Suprapubic skin (tissue), 4 donors: ENCODE measurements at regions not wholly inside any gene's neighbourhood (a gene's known extent, or its start where the extent isn't known, plus 50 kb on each side); places are given as distances from the start of the nearest gene placed in this dataset.
"Not testable (repeated sequence)": the region's sequence is repeated elsewhere in the genome, so short reads cannot be mapped to it uniquely, and the experiment has no call there.

Experiments used
- DNase-seq, 2 donors: peaks; one replicate each; pipeline ENCODE4 v3.0.0-alpha.2; 2019; ENCODE audit warnings: low spot score in 2 of 2
- H3K27ac ChIP-seq: fragments of 200-600 bp; sonication (generic); one replicate; pipeline ENCODE4 v1.5.1; 2019
- H3K27me3 ChIP-seq: fragments of 200-600 bp; sonication (generic); one replicate; pipeline ENCODE4 v1.5.1; 2019
- H3K36me3 ChIP-seq: fragments of 200-600 bp; sonication (generic); one replicate; pipeline ENCODE4 v1.5.1; 2019
- H3K4me1 ChIP-seq: fragments of 200-600 bp; sonication (generic); one replicate; pipeline ENCODE4 v1.5.1; 2019
- H3K4me3 ChIP-seq: fragments of 200-600 bp; sonication (generic); one replicate; pipeline ENCODE4 v1.5.1; 2019; ENCODE audit warnings: mild to moderate bottlenecking
- H3K9me3 ChIP-seq: fragments of 200-600 bp; sonication (generic); one replicate; pipeline ENCODE4 v1.5.1; 2019
- CTCF ChIP-seq, 2 donors: fragments of 200-600 bp in 1 of 2; fragments of 450-650 bp in 1 of 2; sonication (generic) in 1 of 2; IDR thresholded peaks; one replicate each; pipeline ENCODE4 v1.5.1; 2016 to 2019; ENCODE audit warnings: antibody characterized with exemption in 2 of 2, mild to moderate bottlenecking in 1 of 2, moderate library complexity in 1 of 2
- EP300 ChIP-seq: sonication (generic); formaldehyde crosslinking; IDR thresholded peaks from one replicate; pipeline ENCODE4 v1.6.1; 2017; ENCODE audit warnings: antibody characterized with exemption
- POLR2A ChIP-seq, 2 donors: fragments of 450-650 bp; IDR thresholded peaks; one replicate each; pipeline ENCODE4 v1.6.1; 2017; ENCODE audit warnings: antibody characterized with exemption in 2 of 2, mild to moderate bottlenecking in 2 of 2, moderate library complexity in 2 of 2
- POLR2AphosphoS5 ChIP-seq, 3 donors: sonication (generic); formaldehyde crosslinking; IDR thresholded peaks; one replicate each; pipeline ENCODE4 v1.6.1; 2017; ENCODE audit warnings: antibody characterized with exemption in 3 of 3
- WGBS: methylation state at CpG from one replicate; pipeline ENCODE4 v1.1.5; 2018; 5-methylcytosine and 5-hydroxymethylcytosine counted together

GRCh38 chr19:14265290-14266036, 59.5 kb upstream of the ADGRL1 start:
- no peaks in the 10 kb centered on the region for H3K36me3 ChIP-seq
- no peak overlapping the region for H3K27ac ChIP-seq
- H3K27me3 ChIP-seq: peaks cover 22% of the 10 kb centered on the region
- no peak overlapping the region for H3K4me3 ChIP-seq
- H3K4me1 ChIP-seq: peaks cover 5% of the 10 kb centered on the region
- WGBS: 7% methylated on average over 24 of the region's 37 CpGs
- TF ChIP-seq POLR2AphosphoS5 (IDR thresholded peaks at IDR 0.05): no peak
- no peak for TF ChIP-seq EP300
- no peak for TF ChIP-seq POLR2A (IDR thresholded peaks at IDR 0.05)
- no peak for TF ChIP-seq CTCF (IDR thresholded peaks at IDR 0.05)
- no peak for DNase-seq
- no peaks in the 10 kb centered on the region for H3K9me3 ChIP-seq

DNA sequence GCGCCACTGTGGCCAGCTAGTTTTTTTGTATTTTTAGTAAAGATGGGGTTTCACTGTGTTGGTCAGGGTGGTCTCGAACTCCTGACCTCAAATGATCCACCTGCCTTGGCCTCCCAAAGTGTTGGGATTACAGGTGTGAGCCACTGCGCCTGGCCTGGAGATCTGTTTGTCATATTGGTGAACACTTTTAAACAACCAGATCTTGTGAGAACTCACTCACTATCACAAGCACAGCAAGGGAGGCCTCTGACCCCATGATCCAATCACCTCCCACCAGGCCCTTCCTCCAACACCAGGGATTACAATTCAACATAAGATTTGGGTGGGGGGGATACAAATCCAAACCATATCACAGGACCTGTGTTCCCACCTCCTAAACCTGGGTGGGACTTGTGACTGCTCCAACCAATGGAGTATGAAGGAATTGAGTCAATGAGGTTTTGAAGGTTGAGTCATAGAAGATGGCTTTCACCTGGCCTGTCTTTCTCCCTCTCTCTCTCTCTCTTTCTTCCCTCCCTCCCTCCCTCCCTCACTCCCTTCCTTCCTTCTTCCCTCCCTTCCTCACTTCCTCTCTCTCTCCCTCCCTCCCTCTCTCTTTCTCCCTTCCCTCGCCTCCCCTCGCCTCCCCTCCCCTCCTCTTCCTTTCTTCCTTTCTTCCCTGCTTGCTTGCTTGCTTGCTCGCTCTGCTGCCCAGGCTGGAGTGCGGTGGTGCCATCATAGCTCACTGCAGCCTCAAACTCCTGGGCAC, 50.1 kb upstream of the ADGRL1 start:
- H3K4me1 ChIP-seq, H3K36me3 ChIP-seq, DNase-seq, H3K9me3 ChIP-seq, H3K27me3 ChIP-seq, H3K27ac ChIP-seq, H3K4me3 ChIP-seq: not testable (repeated sequence)
- 87% methylated on average over 7 of the region's 7 CpGs for WGBS
